ENCODE measurements at regions not wholly inside any gene's neighbourhood (a gene's known extent, or its start where the extent isn't known, plus 50 kb on each side); places are given as distances from the start of the nearest gene placed in this dataset.

DNA sequence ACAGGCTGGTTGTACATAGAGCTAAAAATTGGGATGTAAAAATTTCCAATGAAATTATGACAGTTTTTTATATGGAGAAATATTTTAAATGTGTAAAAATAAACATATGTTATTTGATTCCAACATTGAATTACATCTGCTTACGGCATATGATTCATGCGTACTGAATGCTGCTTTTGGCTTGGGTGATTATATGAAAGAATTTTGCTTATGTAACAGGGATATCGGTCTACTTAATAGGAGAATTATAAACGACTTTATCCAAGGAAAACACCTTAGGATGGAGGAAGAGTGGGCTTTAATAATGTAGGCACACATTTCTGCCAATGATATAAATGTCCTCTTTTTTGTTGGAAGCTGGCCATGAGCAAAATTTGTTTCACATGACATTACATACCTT is 197.3 kb upstream of the GOT2 start:
- TF ChIP-seq, protein P1, sequence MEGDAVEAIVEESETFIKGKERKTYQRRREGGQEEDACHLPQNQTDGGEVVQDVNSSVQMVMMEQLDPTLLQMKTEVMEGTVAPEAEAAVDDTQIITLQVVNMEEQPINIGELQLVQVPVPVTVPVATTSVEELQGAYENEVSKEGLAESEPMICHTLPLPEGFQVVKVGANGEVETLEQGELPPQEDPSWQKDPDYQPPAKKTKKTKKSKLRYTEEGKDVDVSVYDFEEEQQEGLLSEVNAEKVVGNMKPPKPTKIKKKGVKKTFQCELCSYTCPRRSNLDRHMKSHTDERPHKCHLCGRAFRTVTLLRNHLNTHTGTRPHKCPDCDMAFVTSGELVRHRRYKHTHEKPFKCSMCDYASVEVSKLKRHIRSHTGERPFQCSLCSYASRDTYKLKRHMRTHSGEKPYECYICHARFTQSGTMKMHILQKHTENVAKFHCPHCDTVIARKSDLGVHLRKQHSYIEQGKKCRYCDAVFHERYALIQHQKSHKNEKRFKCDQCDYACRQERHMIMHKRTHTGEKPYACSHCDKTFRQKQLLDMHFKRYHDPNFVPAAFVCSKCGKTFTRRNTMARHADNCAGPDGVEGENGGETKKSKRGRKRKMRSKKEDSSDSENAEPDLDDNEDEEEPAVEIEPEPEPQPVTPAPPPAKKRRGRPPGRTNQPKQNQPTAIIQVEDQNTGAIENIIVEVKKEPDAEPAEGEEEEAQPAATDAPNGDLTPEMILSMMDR (IDR thresholded peaks at IDR 0.05; ENCODE audit: poor library complexity, severe bottlenecking): no peak
- TF ChIP-seq TAF1 (IDR thresholded peaks at IDR 0.05; ENCODE audit: low read depth) (no peak), EZH2 (IDR thresholded peaks at IDR 0.05; ENCODE audit: borderline replicate concordance, insufficient read depth, low read length, poor library complexity, severe bottlenecking) (no peak)

Data from neural cell (in vitro differentiated cells).